ENCODE measurements at regions not wholly inside any gene's neighbourhood (a gene's known extent, or its start where the extent isn't known, plus 50 kb on each side); places are given as distances from the start of the nearest gene placed in this dataset.

DNA sequence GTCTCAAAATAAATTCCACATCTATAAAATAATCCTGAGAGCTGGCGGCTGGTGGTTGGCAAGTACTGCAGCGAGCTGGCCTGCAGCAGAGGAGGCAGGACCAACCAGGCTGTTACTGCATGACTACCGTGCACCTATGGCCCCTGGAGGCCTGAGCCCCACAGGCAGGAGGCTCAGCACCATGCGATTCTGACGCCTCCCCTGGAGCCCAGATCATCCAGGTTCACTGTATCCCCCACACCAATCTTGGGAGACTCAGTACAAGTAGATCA lies 159.5 kb upstream of the NCAM1 start:
- no peak overlapping the region for H3K4me2 ChIP-seq (replicated peaks; ENCODE audit: extremely low read depth, low read length, poor library complexity, severe bottlenecking)
- intact Hi-C loops (cut with micrococcal nuclease): no loop called here
- no peak overlapping the region for H3K4me3 ChIP-seq (replicated peaks in 1 of 3; ENCODE audit: low read depth in 2 of 3, low read length in 3 of 3)
- no peaks in the 10 kb centered on the region for H3K9me3 ChIP-seq (replicated peaks in 1 of 2; ENCODE audit: control insufficient read depth in 1 of 2, insufficient read depth in 1 of 2, low read length in 2 of 2)
- no peaks in the 10 kb centered on the region for H3K36me3 Mint-ChIP-seq
- H3K4me3 Mint-ChIP-seq: no peak overlapping the region
- peaks cover 8% of the 10 kb centered on the region for H3K4me1 Mint-ChIP-seq
- H3K27ac Mint-ChIP-seq: no peak overlapping the region
- H2AFZ ChIP-seq (ENCODE audit: insufficient read depth, low read depth, low read length, poor library complexity, severe bottlenecking): no peak overlapping the region
- H3K27me3 ChIP-seq (ENCODE audit: control insufficient read depth in 2 of 2, insufficient read depth in 2 of 2, low read length in 2 of 2): no peaks in the 10 kb centered on the region
- no peaks in the 10 kb centered on the region for H3K36me3 ChIP-seq (replicated peaks in 1 of 2; ENCODE audit: control insufficient read depth in 1 of 2, insufficient read depth in 2 of 2, low read length in 2 of 2)
- no peaks in the 10 kb centered on the region for H4K20me1 ChIP-seq (ENCODE audit: insufficient read depth, low read length)
- H3K27ac ChIP-seq (ENCODE audit: low read depth in 1 of 2, low read length in 2 of 2): no peak overlapping the region
- TF ChIP-seq, protein P1, sequence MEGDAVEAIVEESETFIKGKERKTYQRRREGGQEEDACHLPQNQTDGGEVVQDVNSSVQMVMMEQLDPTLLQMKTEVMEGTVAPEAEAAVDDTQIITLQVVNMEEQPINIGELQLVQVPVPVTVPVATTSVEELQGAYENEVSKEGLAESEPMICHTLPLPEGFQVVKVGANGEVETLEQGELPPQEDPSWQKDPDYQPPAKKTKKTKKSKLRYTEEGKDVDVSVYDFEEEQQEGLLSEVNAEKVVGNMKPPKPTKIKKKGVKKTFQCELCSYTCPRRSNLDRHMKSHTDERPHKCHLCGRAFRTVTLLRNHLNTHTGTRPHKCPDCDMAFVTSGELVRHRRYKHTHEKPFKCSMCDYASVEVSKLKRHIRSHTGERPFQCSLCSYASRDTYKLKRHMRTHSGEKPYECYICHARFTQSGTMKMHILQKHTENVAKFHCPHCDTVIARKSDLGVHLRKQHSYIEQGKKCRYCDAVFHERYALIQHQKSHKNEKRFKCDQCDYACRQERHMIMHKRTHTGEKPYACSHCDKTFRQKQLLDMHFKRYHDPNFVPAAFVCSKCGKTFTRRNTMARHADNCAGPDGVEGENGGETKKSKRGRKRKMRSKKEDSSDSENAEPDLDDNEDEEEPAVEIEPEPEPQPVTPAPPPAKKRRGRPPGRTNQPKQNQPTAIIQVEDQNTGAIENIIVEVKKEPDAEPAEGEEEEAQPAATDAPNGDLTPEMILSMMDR (IDR thresholded peaks at IDR 0.05): no peak
- H3K79me2 ChIP-seq (ENCODE audit: insufficient read depth, low read length): no peaks in the 10 kb centered on the region
- no peaks in the 10 kb centered on the region for H3K4me1 ChIP-seq (ENCODE audit: control insufficient read depth in 1 of 2, insufficient read depth in 2 of 2, low read length in 2 of 2)
- H3K9me3 Mint-ChIP-seq: peaks cover 0 to 5% (median 3%) of the 10 kb centered on the region in 7 donors
- no peak overlapping the region for H3K9ac ChIP-seq (ENCODE audit: insufficient read depth, low read length, poor library complexity, severe bottlenecking)
- 98% methylated on average over 5 of the region's 5 CpGs for WGBS (ENCODE audit: insufficient coverage)
- peaks cover 0 to 7% (median 3%) of the 10 kb centered on the region in 3 donors for H3K27me3 Mint-ChIP-seq (ENCODE audit: low read depth in 3 of 3)
- no peak for DNase-seq

DNA sequence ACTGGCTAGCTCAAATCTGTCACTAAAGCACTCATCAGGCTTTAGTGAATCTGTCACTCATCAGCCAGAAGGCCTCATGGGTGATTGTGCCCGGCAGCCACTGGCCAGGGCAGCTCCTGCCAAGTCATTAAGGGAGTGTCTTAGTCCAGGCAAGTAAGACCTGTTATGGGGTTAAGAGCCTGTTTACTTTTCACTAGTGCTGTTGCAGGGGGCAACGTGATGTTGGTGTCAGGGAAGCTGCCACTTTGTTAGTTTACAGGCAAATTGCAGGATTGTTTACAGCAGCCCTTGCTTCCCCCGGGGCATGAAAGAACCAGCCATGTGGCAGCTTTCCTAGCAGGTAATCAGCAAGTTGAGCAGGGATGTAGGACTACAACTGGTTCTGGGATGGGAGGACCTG lies 155.6 kb upstream of the NCAM1 start:
- TF ChIP-seq, protein P1 (IDR thresholded peaks at IDR 0.05): no peak
- H3K9me3 ChIP-seq (replicated peaks in 1 of 2; ENCODE audit: control insufficient read depth in 1 of 2, insufficient read depth in 1 of 2, low read length in 2 of 2): no peaks in the 10 kb centered on the region
- no peaks in the 10 kb centered on the region for H4K20me1 ChIP-seq (ENCODE audit: insufficient read depth, low read length)
- Mint-ChIP-seq H3K36me3 (no peaks in the 10 kb centered on the region), H3K4me1 (no peaks in the 10 kb centered on the region), H3K27ac (no peak overlapping the region), H3K9me3 (peaks cover 0 to 9% (median 4%) of the 10 kb centered on the region in 7 donors), H3K27me3 (ENCODE audit: low read depth in 3 of 3) (peaks cover 0 to 9% (median 3%) of the 10 kb centered on the region in 3 donors), H3K4me3 (no peak overlapping the region)
- no peaks in the 10 kb centered on the region for H3K4me1 ChIP-seq (ENCODE audit: control insufficient read depth in 1 of 2, insufficient read depth in 2 of 2, low read length in 2 of 2)
- intact Hi-C loops (cut with micrococcal nuclease): no loop called here
- 61% methylated on average over 3 of the region's 3 CpGs for WGBS (ENCODE audit: insufficient coverage)
- no peak overlapping the region for H3K27ac ChIP-seq (ENCODE audit: low read depth in 1 of 2, low read length in 2 of 2)
- no peaks in the 10 kb centered on the region for H3K27me3 ChIP-seq (ENCODE audit: control insufficient read depth in 2 of 2, insufficient read depth in 2 of 2, low read length in 2 of 2)
- H3K36me3 ChIP-seq (replicated peaks in 1 of 2; ENCODE audit: control insufficient read depth in 1 of 2, insufficient read depth in 2 of 2, low read length in 2 of 2): no peaks in the 10 kb centered on the region
- H3K79me2 ChIP-seq (ENCODE audit: insufficient read depth, low read length): no peaks in the 10 kb centered on the region
- DNase-seq: no peak
- no peak overlapping the region for H3K4me3 ChIP-seq (replicated peaks in 1 of 3; ENCODE audit: low read depth in 2 of 3, low read length in 3 of 3)
- no peak overlapping the region for H2AFZ ChIP-seq (ENCODE audit: insufficient read depth, low read depth, low read length, poor library complexity, severe bottlenecking)
- no peak overlapping the region for H3K9ac ChIP-seq (ENCODE audit: insufficient read depth, low read length, poor library complexity, severe bottlenecking)
- no peak overlapping the region for H3K4me2 ChIP-seq (replicated peaks; ENCODE audit: extremely low read depth, low read length, poor library complexity, severe bottlenecking)
